ENCODE measurements at regions not wholly inside any gene's neighbourhood (a gene's known extent, or its start where the extent isn't known, plus 50 kb on each side); places are given as distances from the start of the nearest gene placed in this dataset.
"Not testable (repeated sequence)": the region's sequence is repeated elsewhere in the genome, so short reads cannot be mapped to it uniquely, and the experiment has no call there.

DNA sequence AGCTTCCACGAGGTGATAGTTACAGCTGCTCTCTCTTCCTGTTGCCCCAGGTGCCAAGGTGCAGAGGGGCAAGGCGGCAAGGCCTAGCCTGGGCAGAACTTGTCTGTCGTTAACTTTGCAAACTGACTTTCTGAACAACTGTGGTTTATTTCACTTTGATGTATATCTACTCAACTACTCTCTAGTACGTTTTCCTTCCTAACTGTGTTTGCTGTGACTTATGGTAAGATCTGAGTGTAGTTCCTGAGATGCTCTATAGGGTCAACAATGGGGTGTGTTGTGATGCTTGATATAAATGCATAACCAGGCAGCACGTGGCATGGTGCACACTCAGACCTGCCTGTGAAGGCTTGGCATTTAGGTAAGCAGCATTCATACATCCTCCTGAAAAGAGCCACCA, 77.1 kb downstream of the TRIM43 start:
- FAIRE-seq; H2BK120ac ChIP-seq (replicated peaks; ENCODE audit: low read depth, low read length); POLR2A ChIA-PET (ENCODE audit: partially characterized antibody): not testable (repeated sequence)

More for the DNA sequence above, 77.1 kb downstream of the TRIM43 start:
- H4K91ac ChIP-seq (replicated peaks; ENCODE audit: insufficient read length, low read length); H3K56ac ChIP-seq (replicated peaks; ENCODE audit: insufficient read length, low read depth, low read length); H3K27ac ChIP-seq (ENCODE audit: low read depth, low read length); H2AK5ac ChIP-seq (ENCODE audit: low read depth, low read length); H3K18ac ChIP-seq (ENCODE audit: extremely low read depth, low read length); H3K9ac ChIP-seq (replicated peaks in 1 of 4; ENCODE audit: extremely low read depth in 1 of 4, low read depth in 3 of 4, low read length in 3 of 4); H2BK5ac ChIP-seq (ENCODE audit: low read depth, low read length); H3K27me3 ChIP-seq (replicated peaks in 1 of 4; ENCODE audit: control insufficient read depth in 3 of 4, extremely low read depth in 1 of 4, insufficient read depth in 3 of 4, low read length in 3 of 4); CTCF ChIA-PET (ENCODE audit: partially characterized antibody); H2BK20ac ChIP-seq (ENCODE audit: low read length); H3K36me3 ChIP-seq (ENCODE audit: control insufficient read depth in 2 of 4, insufficient read depth in 4 of 4, low read length in 3 of 4); H4K8ac ChIP-seq (ENCODE audit: extremely low read depth, insufficient read depth, low read length); H3K4ac ChIP-seq (replicated peaks; ENCODE audit: insufficient read length, low read depth, low read length); H4K20me1 ChIP-seq (replicated peaks in 1 of 2; ENCODE audit: control insufficient read depth in 1 of 2, insufficient read depth in 2 of 2, low read length in 2 of 2); DNase-seq (ENCODE audit: low read depth in 1 of 2, low spot score in 2 of 2); H3K4me2 ChIP-seq (ENCODE audit: insufficient read depth in 1 of 2, low read depth in 2 of 2, low read length in 2 of 2); H3K23ac ChIP-seq (ENCODE audit: insufficient read length); H3K79me1 ChIP-seq (ENCODE audit: low read depth, low read length); H2BK15ac ChIP-seq (ENCODE audit: low read length); H3K4me3 ChIP-seq (ENCODE audit: extremely low read depth in 1 of 4, insufficient read depth in 2 of 4, low read depth in 3 of 4, low read length in 4 of 4); H2AFZ ChIP-seq (ENCODE audit: low read length); H3K4me1 ChIP-seq (replicated peaks in 1 of 4; ENCODE audit: control insufficient read depth in 3 of 4, insufficient read depth in 4 of 4, low read length in 3 of 4); H3K14ac ChIP-seq (ENCODE audit: insufficient read length); H3K79me2 ChIP-seq (ENCODE audit: control insufficient read depth in 1 of 2, insufficient read depth in 2 of 2, low read length in 2 of 2); H3K23me2 ChIP-seq (ENCODE audit: low read depth, low read length); H4K5ac ChIP-seq (ENCODE audit: insufficient read length, low read depth, low read length); H2BK12ac ChIP-seq (ENCODE audit: low read depth, low read length): not testable (repeated sequence)
- WGBS, 2 experiments (ENCODE audit: extremely low coverage in 1 of 2, insufficient coverage in 1 of 2, insufficient read length in 1 of 2, insufficient replicate concordance in 2 of 2, low coverage in 1 of 2, low lambda C conversion rate in 2 of 2, missing lambda C conversion rate in 1 of 2) = 54% methylated on average over 5 of the region's 5 CpGs; no CpG with 5 or more reads in 1 of the 2 experiments
- H3K9me3 ChIP-seq (ENCODE audit: insufficient read depth in 2 of 2, low read depth in 1 of 2, low read length in 1 of 2) = peaks cover 49 to 88% of the 10 kb centered on the region in 2 experiments

Measured in H1 (cell line).